ENCODE measurements at regions not wholly inside any gene's neighbourhood (a gene's known extent, or its start where the extent isn't known, plus 50 kb on each side); places are given as distances from the start of the nearest gene placed in this dataset.

DNA sequence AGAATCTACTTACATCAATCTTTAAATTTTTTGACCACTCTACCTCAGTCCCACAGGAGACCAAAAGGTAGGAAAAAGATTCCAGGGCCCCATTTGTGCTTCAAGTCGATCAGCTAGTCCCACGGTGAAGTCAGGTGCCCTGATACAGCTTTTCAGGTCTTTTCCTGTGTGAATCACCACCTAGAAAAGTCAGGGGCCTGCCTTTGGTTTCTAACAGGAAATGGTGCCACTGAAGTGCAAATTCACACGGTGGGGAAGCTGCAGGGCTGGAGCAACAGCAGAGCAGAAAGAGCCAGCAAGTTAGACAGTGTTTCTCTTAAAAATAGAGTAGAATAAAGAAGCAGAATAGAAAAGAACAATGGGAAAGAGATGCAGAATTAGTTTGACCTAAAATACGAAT, 107.5 kb downstream of the KLF12 start:
- TF ChIP-seq, protein P1, sequence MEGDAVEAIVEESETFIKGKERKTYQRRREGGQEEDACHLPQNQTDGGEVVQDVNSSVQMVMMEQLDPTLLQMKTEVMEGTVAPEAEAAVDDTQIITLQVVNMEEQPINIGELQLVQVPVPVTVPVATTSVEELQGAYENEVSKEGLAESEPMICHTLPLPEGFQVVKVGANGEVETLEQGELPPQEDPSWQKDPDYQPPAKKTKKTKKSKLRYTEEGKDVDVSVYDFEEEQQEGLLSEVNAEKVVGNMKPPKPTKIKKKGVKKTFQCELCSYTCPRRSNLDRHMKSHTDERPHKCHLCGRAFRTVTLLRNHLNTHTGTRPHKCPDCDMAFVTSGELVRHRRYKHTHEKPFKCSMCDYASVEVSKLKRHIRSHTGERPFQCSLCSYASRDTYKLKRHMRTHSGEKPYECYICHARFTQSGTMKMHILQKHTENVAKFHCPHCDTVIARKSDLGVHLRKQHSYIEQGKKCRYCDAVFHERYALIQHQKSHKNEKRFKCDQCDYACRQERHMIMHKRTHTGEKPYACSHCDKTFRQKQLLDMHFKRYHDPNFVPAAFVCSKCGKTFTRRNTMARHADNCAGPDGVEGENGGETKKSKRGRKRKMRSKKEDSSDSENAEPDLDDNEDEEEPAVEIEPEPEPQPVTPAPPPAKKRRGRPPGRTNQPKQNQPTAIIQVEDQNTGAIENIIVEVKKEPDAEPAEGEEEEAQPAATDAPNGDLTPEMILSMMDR (conservative IDR thresholded peaks at IDR 0.05; ENCODE audit: low read depth) = no peak
- DNase-seq (ENCODE audit: low spot score) = peak; percentile 9
- ChIA-PET CTCF (no interaction called here), POLR2A (ENCODE audit: low non-redundant PET) (no interaction called here)
- H3K27ac ChIP-seq = no peak overlapping the region

- POLR2A ChIA-PET (ENCODE audit: low non-redundant PET) = no interaction called here
- no peak overlapping the region for H3K27ac ChIP-seq
- TF ChIP-seq, protein P1 (conservative IDR thresholded peaks at IDR 0.05; ENCODE audit: low read depth) = no peak
- DNase-seq (ENCODE audit: low spot score) = no peak
- CTCF ChIA-PET = interaction anchor here (0.7 kb wide), 1 partner anchor 86 kb away, joined by 3 read pairs; no protein-coding TSS in a partner anchor
These were observed 108.8 kb downstream of the KLF12 start for GRCh38 chr13:74025369-74025768.

- DNase-seq (ENCODE audit: low spot score) = no peak
- CTCF ChIA-PET = interaction anchor here (0.7 kb wide), 1 partner anchor 87 kb away, joined by 3 read pairs; no protein-coding TSS in a partner anchor
- H3K27ac ChIP-seq = no peak overlapping the region
- TF ChIP-seq, protein P1 (conservative IDR thresholded peaks at IDR 0.05; ENCODE audit: low read depth) = no peak
- POLR2A ChIA-PET (ENCODE audit: low non-redundant PET) = no interaction called here
These were observed 109.3 kb downstream of the KLF12 start for GRCh38 chr13:74024856-74025255.

DNA sequence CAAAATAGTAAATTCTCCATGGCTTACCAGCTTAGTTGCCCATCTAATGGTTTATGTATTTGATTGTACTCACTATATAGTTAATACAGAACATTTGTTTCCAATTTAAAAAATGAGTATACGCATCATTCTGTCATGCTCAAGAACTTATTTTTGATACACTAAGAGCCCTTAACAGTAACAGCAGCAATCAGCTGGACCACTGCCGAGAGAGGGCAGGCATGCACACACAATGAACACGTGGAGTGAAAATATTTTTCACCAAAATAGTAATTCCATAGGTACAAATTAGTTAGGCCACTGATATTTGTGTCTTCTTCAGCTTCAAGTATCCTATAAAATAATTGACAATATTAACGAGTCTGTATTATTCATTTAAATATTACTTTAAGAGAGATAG, 109.9 kb downstream of the KLF12 start:
- DNase-seq (ENCODE audit: low spot score) = no peak
- POLR2A ChIA-PET (ENCODE audit: low non-redundant PET) = no interaction called here
- CTCF ChIA-PET = interaction anchor here (0.6 kb wide), 1 partner anchor 293 kb away, joined by 3 read pairs; no protein-coding TSS in a partner anchor
- H3K27ac ChIP-seq = no peak overlapping the region
- TF ChIP-seq, protein P1 (conservative IDR thresholded peaks at IDR 0.05; ENCODE audit: low read depth) = no peak

- ChIA-PET POLR2A (ENCODE audit: low non-redundant PET) (no interaction called here), CTCF (no interaction called here)
- no peak overlapping the region for H3K27ac ChIP-seq
- TF ChIP-seq, protein P1 (conservative IDR thresholded peaks at IDR 0.05; ENCODE audit: low read depth) = no peak
- DNase-seq (ENCODE audit: low spot score) = no peak
These were observed 110.7 kb downstream of the KLF12 start for GRCh38 chr13:74023484-74023883.

DNA sequence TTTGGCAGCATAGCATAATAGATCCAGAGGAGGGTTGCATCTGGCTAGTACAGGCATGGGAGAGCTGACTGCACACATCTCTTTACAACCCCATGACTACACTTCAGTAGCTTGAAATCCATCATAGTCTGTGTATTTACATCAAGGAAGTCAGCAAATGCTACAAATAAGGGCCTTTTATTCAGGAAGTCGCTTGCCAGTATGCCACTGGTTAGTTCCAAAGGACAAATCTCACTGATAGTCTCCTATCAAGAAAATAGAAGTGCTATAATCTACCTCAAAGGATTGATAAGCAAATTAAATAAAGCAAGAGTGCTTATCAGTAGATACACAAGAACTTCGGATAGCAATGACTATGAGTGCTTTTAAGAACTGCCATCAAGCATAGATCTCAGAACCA, 112.7 kb downstream of the KLF12 start:
- CTCF ChIA-PET = no interaction called here

More for the DNA sequence above, 112.7 kb downstream of the KLF12 start:
- H3K27ac ChIP-seq = no peak overlapping the region
- no peak for DNase-seq (ENCODE audit: low spot score)
- TF ChIP-seq, protein P1 (conservative IDR thresholded peaks at IDR 0.05; ENCODE audit: low read depth) = no peak
- POLR2A ChIA-PET (ENCODE audit: low non-redundant PET) = no interaction called here

All from RWPE1 (cell line).